ENCODE measurements at regions not wholly inside any gene's neighbourhood (a gene's known extent, or its start where the extent isn't known, plus 50 kb on each side); places are given as distances from the start of the nearest gene placed in this dataset.
"Not testable (repeated sequence)": the region's sequence is repeated elsewhere in the genome, so short reads cannot be mapped to it uniquely, and the experiment has no call there.

DNA sequence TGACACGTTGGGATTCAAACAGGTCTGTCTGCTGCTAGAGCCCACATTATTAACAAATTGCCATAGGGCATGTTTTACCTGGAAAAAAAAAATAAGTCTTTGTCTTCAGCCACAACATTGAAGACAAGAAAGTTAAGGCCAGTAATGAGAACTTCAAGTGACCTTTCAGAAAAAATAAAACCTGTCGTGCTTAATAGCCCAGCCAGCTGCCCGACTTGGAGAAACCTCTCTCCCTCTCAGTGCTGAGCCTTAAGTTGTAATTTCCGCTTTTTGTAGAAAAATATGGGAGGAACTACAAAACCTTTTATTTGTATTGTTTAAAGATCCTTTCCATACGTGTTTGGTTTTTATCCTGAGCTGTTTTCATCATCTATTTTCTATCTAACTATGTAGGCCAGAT is 454.3 kb upstream of the SLITRK6 start:
- not testable (repeated sequence) for DNase-seq

DNA sequence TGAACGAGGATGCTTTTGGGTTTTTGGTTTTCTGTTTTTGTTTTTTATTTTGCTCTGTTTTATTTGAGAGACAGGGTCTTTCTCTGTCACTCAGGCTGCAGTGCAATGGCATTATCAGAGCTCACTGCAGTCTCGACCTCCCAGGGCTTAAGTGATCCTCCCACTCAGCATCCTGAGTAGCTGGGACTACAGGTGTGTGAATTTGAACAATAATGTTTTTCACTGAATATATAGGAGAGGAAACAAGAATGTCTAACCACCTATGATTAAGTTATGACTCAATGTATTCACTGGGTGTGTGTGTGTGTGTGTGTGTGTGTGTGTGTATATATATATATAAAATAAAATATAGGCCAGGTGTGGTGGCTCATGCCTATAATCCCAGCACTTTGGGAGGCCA is 456.6 kb upstream of the SLITRK6 start:
- not testable (repeated sequence) for DNase-seq

GRCh38 chr13:86269511-86269910 is 470.3 kb upstream of the SLITRK6 start:
- no peak for DNase-seq

- no peak for DNase-seq
Measured at GRCh38 chr13:86282442-86282841, 483.2 kb upstream of the SLITRK6 start.

- DNase-seq = no peak
Measured at GRCh38 chr13:86283031-86283430, 483.8 kb upstream of the SLITRK6 start.

GRCh38 chr13:86298725-86299124 is 499.5 kb upstream of the SLITRK6 start:
- DNase-seq = no peak

DNA sequence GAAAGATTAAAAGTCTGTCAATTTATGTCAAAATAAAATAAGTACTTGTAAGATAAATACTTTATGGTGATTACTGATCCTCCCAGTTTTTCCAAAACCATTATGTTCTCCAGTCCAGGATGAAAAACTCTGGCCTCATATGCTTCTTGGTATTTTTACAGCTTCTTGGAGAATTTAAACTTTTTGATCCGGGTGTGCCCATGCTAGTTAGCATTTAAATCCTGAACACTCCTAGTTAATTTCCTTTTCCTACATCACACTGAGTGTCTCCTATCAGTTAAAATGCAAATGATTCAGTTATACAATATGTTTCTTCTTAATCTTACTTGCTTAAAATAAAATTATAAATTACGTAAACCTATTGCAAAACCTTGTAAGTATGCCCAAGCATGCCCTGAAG is 499.9 kb upstream of the SLITRK6 start:
- DNase-seq = no peak

GRCh38 chr13:86309881-86310280 is 510.7 kb upstream of the SLITRK6 start:
- peak; percentile 10 for DNase-seq

GRCh38 chr13:86313421-86313820 is 514.2 kb upstream of the SLITRK6 start:
- no peak for DNase-seq

DNA sequence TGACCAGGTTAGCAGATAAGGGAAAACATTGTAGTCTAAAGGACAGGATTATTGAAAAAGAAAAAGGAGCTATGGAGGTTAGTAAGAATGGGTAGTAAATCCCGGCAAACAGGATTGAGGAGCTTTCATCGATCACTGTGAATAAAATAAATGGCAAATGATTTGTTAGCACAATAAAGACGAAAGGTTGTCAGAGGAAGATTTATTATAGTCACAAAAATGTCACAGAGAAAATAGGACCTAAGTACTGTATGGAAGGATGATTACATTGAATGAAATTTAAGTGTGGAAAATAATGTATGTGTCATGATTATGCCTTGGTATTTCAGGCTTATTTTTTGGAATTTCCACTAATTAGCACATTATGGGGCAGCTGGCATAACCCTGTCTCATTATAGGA is 519.2 kb upstream of the SLITRK6 start:
- DNase-seq = no peak

DNA sequence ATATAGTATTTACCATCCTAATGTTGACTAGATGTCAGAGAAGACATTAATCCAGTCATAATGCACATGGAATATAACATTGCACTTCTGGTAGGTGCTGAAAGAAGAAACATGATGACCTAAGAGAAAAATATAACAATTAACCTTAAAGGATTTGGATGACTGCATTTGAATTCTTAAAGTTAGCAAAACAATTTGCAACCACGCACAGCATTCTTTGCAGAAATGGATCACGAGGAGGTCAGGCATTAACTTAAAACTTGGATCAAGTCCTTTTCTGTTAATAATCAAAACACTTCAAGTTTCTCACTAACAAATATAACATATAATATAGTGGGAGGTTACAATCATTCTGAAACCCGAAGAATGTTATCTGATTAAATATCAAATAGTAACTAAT is 525.0 kb upstream of the SLITRK6 start:
- DNase-seq = no peak

DNA sequence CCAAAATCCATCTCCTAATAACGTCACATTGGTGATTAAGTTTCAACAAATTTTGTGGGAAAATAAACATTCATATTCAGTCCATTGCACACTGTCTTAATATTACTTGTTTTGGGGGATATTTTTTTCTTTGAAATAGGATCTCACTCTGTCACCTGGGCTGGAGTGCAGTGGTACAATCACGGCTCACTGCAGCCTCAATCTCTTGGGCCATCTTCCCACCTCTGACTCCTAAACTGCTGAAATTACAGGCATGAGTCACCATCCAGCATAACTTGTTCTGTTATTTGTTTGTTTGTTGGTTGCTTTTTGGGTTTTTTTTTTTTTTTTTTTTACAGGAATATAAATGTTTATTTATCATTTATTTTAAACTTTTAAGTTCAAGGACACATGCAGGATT is 556.1 kb upstream of the SLITRK6 start:
- no peak for DNase-seq

GRCh38 chr13:86357106-86357505 is 557.9 kb upstream of the SLITRK6 start:
- no peak for DNase-seq

- not testable (repeated sequence) for DNase-seq
Measured at GRCh38 chr13:86363749-86364148, 564.5 kb upstream of the SLITRK6 start.

DNA sequence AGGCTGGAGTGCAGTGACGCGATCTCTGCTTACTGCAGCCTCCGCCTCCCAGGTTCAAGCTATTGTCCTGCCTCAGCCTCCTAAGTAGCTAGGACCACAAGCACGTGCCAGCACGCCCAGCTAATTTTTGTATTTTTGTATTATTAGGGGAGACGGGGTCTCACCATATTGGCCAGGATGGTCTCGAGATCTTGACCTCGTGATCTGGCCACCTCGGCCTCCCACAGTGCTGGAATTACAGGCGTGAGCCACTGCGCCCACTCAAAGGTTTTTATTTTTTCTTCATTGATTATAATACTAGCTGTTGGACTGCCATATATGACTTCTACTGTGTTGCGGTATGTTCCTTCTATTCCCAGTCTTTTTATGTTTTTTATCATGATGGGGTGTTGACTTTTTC is 569.7 kb upstream of the SLITRK6 start:
- DNase-seq = no peak

DNA sequence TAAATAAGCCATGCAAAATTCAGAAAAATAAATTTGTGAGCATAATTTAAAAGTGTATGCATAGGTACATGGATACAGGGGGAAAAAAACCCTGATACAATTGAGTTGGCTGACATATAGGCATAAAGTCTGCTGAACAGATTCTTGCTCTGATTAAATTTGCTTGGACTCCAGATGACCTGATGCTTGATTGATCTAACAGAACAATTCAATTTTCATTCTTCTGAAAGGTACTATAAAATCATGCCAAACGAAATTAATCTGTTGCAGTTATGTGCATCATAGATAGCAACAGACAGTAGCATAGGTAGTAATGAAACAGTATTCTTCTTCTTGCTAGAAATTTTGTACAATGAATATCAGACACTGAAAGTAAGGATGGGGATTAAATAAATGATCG is 578.2 kb upstream of the SLITRK6 start:
- no peak for DNase-seq

GRCh38 chr13:86378628-86379027 is 579.4 kb upstream of the SLITRK6 start:
- DNase-seq = no peak

- DNase-seq = no peak
Measured at GRCh38 chr13:86383151-86383550, 583.9 kb upstream of the SLITRK6 start.

GRCh38 chr13:86383561-86383960 is 584.3 kb upstream of the SLITRK6 start:
- DNase-seq = no peak

DNA sequence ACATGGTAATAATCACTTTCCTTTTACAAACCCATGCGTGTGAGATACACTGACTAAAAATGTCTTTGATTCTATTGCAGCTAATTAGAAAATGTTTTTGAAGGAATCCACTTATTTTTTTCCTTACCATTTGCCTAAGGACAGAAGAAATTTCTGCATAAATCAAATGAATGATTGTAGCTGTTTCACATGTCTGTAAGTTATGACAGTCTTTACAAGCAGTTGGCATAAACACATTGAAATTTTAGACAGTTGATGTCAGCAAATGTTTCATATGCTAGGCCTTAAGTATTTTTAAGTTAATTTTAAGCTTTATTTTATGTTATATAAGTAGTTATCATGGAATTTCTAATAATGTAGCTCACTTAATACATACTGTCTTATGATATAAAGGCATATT is 598.4 kb upstream of the SLITRK6 start:
- no peak for DNase-seq

- no peak for DNase-seq
Measured at GRCh38 chr13:86399572-86399971, 600.4 kb upstream of the SLITRK6 start.

DNA sequence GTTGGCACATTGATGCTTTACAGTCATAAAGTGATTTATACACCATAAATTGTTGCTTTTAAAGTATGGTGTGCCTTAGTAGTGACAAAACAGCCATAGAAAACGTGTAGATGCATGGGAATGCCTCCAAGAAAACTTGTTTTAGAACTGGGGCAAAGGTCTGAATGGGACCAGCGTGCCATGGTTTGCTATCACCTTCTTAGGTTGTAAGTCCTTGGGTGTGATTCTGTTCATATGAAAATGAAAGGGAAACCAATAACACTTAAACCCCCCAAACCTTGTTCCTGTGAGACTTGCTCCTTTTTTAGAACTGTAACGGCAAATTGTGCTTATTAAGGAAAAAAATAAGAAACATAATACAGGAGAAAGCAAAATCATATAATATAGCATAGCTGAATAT is 603.3 kb upstream of the SLITRK6 start:
- DNase-seq = no peak

DNA sequence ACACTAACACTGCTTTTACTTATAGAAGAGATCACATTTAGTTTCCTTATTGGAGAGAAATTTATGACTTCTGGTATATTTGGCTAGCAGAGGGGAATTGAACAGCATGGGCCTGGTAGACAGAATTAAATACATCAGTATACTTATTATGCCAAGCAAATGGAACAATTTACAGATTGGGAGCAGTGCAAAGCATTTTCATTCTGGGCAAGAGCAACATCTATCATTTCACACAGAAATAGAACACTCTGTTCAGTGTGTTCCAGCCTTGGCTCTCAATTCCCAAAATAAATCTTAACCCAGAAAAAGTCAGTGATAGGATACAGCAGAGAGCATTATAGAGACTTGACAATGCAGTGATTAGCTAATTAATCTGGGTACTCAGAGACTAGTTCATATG is 604.0 kb upstream of the SLITRK6 start:
- DNase-seq = no peak

GRCh38 chr13:86409466-86410241 is 610.4 kb upstream of the SLITRK6 start:
- DNase-seq = no peak

GRCh38 chr13:86425170-86425815 is 626.1 kb upstream of the SLITRK6 start:
- no peak for DNase-seq
